ENCODE measurements at regions not wholly inside any gene's neighbourhood (a gene's known extent, or its start where the extent isn't known, plus 50 kb on each side); places are given as distances from the start of the nearest gene placed in this dataset.

DNA sequence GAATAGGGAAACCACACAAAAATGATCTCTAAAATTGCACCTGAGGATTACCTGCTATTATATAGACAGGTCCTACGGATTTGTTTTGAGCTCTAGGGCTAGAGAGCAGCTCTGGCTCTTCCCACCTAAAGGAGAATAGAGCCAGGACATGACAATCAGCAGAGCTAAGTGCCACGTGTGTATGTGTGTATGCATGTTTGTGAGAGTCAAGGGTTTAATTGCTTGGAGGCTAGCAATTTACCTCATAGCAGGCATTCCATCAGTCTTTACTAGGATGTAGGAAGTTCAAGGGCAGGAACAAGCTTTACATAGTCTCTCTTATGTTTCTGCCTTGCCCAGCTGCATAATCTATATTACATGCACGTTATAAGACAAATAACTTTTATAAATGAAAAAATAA is 498.2 kb downstream of the NSUN3 start:
- Histone ChIP-seq H3K9me3 (replicated peaks; ENCODE audit: control insufficient read depth, insufficient read depth, low read depth, low read length) (no peaks in the 10 kb centered on the region), H3K4me2 (ENCODE audit: insufficient read depth, low read length) (no peak overlapping the region), H2AFZ (ENCODE audit: low read depth, low read length) (no peak overlapping the region), H3K9ac (ENCODE audit: insufficient read depth in 1 of 2, low read depth in 2 of 2, low read length in 2 of 2) (no peak overlapping the region), H3K79me2 (ENCODE audit: control insufficient read depth, insufficient read depth, low read length) (no peaks in the 10 kb centered on the region), H3K9me1 (ENCODE audit: control insufficient read depth, insufficient read depth, low read length) (no peaks in the 10 kb centered on the region), H3K27me3 (ENCODE audit: control insufficient read depth in 2 of 2, insufficient read depth in 2 of 2, low read length in 2 of 2) (no peaks in the 10 kb centered on the region), H3K36me3 (ENCODE audit: control insufficient read depth, insufficient read depth, low read length) (no peaks in the 10 kb centered on the region), H4K20me1 (replicated peaks; ENCODE audit: control insufficient read depth, insufficient read depth, low read length) (no peaks in the 10 kb centered on the region), H3K4me1 (replicated peaks in 1 of 2; ENCODE audit: control insufficient read depth in 2 of 2, insufficient read depth in 2 of 2, low read length in 2 of 2) (no peaks in the 10 kb centered on the region), H3K27ac (ENCODE audit: extremely low read depth, low read depth, low read length) (no peak overlapping the region), H3K4me3 (no peak overlapping the region)
- intact Hi-C loops (cut with micrococcal nuclease), result no loop called here
- DNase-seq (ENCODE audit: extremely low read depth in 1 of 4, low spot score in 3 of 4) (no peak), ATAC-seq (no peak), FAIRE-seq (no peak)
- ChIA-PET POLR2A (no interaction called here), CTCF (ENCODE audit: low intra/inter-chr PET ratio) (no interaction called here)
- in situ Hi-C loops (cut with MboI), result no loop called here
- BruUV-seq (replicated peaks), result no TSS peak
- 0% methylated on average over 2 of the region's 3 CpGs for WGBS (ENCODE audit: insufficient coverage, low coverage, missing lambda C conversion rate)
- TF ChIP-seq, protein P1, sequence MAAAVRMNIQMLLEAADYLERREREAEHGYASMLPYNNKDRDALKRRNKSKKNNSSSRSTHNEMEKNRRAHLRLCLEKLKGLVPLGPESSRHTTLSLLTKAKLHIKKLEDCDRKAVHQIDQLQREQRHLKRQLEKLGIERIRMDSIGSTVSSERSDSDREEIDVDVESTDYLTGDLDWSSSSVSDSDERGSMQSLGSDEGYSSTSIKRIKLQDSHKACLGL (CRISPR knock-in tag; IDR thresholded peaks at IDR 0.05; ENCODE audit: borderline replicate concordance, poor library complexity, severe bottlenecking), result no peak
- TF ChIP-seq ZFP36 (IDR thresholded peaks at IDR 0.05; ENCODE audit: low read depth, low read length, partially characterized antibody) (no peak), CBFA2T3 (IDR thresholded peaks at IDR 0.05) (no peak), SMC3 (conservative IDR thresholded peaks at IDR 0.05; ENCODE audit: insufficient read depth, low read depth, low read length) (no peak), DACH1 (IDR thresholded peaks at IDR 0.05; ENCODE audit: partially characterized antibody) (no peak), MTF1 (CRISPR knock-in tag; IDR thresholded peaks at IDR 0.05; ENCODE audit: borderline replicate concordance) (no peak), NFE2 (IDR thresholded peaks at IDR 0.05; ENCODE audit: low read depth) (no peak)
- TF ChIP-seq, protein P2, sequence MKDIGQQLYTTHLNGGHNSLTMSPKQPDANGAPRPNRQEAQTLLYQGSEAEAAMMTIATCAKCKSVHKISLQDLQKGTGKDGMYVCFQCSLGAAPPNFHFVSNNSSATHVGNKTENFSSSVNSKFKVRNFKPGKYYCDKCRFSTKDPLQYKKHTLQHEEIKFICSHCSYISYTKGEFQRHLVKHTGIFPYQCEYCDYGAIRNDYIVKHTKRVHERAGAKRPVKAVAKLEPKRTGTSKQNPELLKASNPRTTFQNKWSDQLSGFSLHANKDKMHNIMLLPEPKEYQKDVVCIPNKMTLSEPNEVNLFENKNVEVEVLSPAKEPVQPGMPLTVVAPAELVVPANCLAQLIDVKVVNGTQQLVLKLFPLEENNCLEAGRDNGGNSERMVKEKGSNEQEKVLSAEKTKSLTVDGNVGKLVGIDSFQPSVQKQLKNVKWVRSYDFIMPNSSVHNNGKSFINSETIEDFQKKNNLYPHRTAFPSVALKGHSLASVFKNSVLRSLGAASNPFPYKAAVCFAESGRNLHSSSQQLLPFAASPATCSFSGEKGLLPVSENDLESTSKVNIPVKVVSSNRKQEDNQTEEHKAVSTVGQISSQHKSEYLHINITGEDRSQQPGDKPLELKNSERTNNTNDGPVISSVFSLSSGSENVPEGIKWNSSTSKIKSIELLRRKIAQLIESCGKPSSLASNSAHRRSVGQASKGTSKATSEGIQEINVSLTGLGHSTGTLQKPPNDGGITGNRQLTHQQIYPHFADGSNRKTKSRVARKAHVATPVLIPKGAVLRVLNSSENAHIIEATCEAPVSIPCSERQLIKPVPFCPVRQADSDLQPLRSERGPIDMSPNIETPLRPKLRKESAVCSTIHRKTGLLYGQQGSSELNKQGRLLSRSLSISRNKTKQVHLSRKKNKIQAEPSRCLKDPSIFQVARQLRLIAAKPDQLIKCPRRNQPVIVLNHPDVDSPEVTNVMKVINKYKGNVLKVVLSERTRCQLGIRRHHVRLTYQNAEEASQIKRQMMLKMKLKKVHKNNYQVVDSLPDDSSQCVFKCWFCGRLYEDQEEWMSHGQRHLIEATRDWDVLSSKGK (CRISPR knock-in tag; IDR thresholded peaks at IDR 0.05), result no peak
- TF ChIP-seq, protein P3, sequence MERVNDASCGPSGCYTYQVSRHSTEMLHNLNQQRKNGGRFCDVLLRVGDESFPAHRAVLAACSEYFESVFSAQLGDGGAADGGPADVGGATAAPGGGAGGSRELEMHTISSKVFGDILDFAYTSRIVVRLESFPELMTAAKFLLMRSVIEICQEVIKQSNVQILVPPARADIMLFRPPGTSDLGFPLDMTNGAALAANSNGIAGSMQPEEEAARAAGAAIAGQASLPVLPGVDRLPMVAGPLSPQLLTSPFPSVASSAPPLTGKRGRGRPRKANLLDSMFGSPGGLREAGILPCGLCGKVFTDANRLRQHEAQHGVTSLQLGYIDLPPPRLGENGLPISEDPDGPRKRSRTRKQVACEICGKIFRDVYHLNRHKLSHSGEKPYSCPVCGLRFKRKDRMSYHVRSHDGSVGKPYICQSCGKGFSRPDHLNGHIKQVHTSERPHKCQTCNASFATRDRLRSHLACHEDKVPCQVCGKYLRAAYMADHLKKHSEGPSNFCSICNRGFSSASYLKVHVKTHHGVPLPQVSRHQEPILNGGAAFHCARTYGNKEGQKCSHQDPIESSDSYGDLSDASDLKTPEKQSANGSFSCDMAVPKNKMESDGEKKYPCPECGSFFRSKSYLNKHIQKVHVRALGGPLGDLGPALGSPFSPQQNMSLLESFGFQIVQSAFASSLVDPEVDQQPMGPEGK (CRISPR knock-in tag; IDR thresholded peaks at IDR 0.05; ENCODE audit: borderline replicate concordance), result no peak

Measured in K562 (cell line).